ENCODE measurements at regions not wholly inside any gene's neighbourhood (a gene's known extent, or its start where the extent isn't known, plus 50 kb on each side); places are given as distances from the start of the nearest gene placed in this dataset.

DNA sequence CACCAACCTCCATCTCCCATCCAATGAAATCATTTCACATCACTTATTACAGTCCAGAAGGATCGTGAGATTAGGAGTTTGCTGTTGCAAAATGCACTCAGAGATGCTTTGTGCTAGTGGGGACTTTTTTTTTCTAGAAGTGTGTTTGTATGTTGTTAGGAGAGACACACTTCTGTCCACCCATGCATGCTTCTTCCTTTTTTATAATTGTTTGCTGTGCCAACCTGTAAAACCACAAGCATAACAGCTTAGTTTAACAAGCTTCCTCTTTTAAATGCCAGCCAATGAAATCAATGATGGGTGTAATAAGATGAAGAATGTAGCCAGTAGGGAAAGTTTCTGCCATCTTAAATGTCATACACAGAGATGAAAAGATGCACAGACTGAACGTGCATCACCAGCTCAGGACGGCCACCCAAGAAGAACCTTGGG lies 305.6 kb upstream of the STT3B start:
- TF ChIP-seq, protein P1, sequence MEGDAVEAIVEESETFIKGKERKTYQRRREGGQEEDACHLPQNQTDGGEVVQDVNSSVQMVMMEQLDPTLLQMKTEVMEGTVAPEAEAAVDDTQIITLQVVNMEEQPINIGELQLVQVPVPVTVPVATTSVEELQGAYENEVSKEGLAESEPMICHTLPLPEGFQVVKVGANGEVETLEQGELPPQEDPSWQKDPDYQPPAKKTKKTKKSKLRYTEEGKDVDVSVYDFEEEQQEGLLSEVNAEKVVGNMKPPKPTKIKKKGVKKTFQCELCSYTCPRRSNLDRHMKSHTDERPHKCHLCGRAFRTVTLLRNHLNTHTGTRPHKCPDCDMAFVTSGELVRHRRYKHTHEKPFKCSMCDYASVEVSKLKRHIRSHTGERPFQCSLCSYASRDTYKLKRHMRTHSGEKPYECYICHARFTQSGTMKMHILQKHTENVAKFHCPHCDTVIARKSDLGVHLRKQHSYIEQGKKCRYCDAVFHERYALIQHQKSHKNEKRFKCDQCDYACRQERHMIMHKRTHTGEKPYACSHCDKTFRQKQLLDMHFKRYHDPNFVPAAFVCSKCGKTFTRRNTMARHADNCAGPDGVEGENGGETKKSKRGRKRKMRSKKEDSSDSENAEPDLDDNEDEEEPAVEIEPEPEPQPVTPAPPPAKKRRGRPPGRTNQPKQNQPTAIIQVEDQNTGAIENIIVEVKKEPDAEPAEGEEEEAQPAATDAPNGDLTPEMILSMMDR (IDR thresholded peaks at IDR 0.05; ENCODE audit: extremely low read depth in 1 of 2, insufficient read depth in 1 of 2, low read depth in 1 of 2, low read length in 2 of 2) = no peak
- TF ChIP-seq GATA2 (IDR thresholded peaks at IDR 0.05; ENCODE audit: insufficient read depth, insufficient read length, low read depth, low read length) = no peak

Data from endothelial cell of umbilical vein (primary cell).